Adrenal gland (tissue), 9 donors: ENCODE measurements at regions not wholly inside any gene's neighbourhood (a gene's known extent, or its start where the extent isn't known, plus 50 kb on each side); places are given as distances from the start of the nearest gene placed in this dataset.

Source experiments
- DNase-seq, 7 donors: peaks; one replicate each; pipeline ENCODE4 v3.0.0-alpha.2; 2019 to 2020
- H3K27ac ChIP-seq, 5 donors: fragments of 200-600 bp; sonication (generic) in 4 of 5; 1 replicate in 3 of 5; 2 replicates in 2 of 5; pipeline versions ENCODE4 v1.5.1 to v1.8.0; 2016 to 2020; ENCODE audit warnings: mild to moderate bottlenecking in 1 of 5
- H3K27me3 ChIP-seq: fragments of 200-600 bp; 2 replicates; pipeline ENCODE4 v1.8.0; 2021
- H3K36me3 ChIP-seq, 2 donors: fragments of 200-600 bp; replicated peaks in 1 of 2; 1 replicate in 1 of 2; 2 replicates in 1 of 2; pipeline versions ENCODE4 v1.5.1 to v1.8.0; 2018 to 2022
- H3K4me1 ChIP-seq, 2 donors: fragments of 200-600 bp; replicated peaks in 1 of 2; 1 replicate in 1 of 2; 2 replicates in 1 of 2; pipeline versions ENCODE4 v1.5.1 to v1.8.0; 2018 to 2021
- H3K4me3 ChIP-seq, 4 donors: fragments of 200-600 bp; sonication (generic) in 3 of 4; one replicate each; pipeline ENCODE4 v1.5.1; 2016 to 2018
- H3K9me3 ChIP-seq, 3 donors: fragments of 200-600 bp; sonication (generic) in 1 of 3; replicated peaks in 1 of 3; 1 replicate in 2 of 3; 2 replicates in 1 of 3; pipeline versions ENCODE4 v1.5.1 to v1.8.0; 2016 to 2021
- POLR2A ChIP-seq, 2 donors: fragments of 450-650 bp; IDR thresholded peaks; one replicate each; pipeline ENCODE4 v1.6.1; 2017; ENCODE audit warnings: antibody characterized with exemption in 2 of 2, mild to moderate bottlenecking in 2 of 2, moderate library complexity in 1 of 2
- WGBS, 4 donors: extraction: QIAGEN DNeasy Blood & Tissue Kit in 2 of 4; methylation state at CpG; one replicate each; pipeline versions ENCODE4 v1.1.5 to v1.1.7; 2013 to 2017; 5-methylcytosine and 5-hydroxymethylcytosine counted together
- intact Hi-C, 2 donors: fragments of 100-400 bp; cut with DNase I; formaldehyde crosslinking; loops; one replicate each; pipeline versions ENCODE4 v1.14.1 to v1.15.0; 2022 to 2023
- TF ChIP-seq, protein P1 (sequence below), 6 experiments: fragments of 450-650 bp in 4 of 6; fragments of 200-600 bp in 2 of 6; sonication (generic) in 1 of 6; IDR thresholded peaks; 1 replicate in 5 of 6; 2 replicates in 1 of 6; pipeline versions ENCODE4 v1.5.1 to v1.8.0; 2016 to 2021; ENCODE audit warnings: antibody characterized with exemption in 6 of 6, mild to moderate bottlenecking in 2 of 6, moderate library complexity in 1 of 6
- donor health status: healthy with polysubstance abuse.
- donor health status: Bipolar disorder and iron deficiency.
- donor health status: DM: yes; HTN: yes; CAD: no.
- donor health status: DM: no; HTN: no; CAD: no.
- donor health status: DM: no; HTN: no; CAD: no.

DNA sequence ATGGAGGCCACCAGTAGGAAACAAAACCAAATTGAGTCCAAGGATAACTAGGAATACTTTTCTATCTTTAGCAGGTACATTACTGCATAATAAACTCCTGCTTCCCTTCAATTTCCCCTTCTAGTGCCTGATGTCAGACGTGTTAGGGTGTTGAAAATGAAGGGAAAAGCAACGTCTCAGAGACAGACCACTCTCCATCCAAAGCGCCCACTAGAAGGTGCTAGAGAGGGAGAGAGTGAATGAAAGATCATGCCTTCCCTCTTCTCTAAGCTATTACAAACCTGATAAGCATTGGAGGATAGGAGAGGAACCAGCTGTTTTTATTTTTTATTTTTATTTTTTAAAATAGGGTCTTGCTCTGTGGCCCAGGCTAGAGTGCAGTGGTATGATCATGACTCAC lies 64.1 kb downstream of the ZNF641 start:
- 27 to 50% (median 40%) methylated on average over 3 of the region's 3 CpGs for WGBS, 4 donors
- intact Hi-C loops, result loop anchor here in 1 of 2 donors (10.0 kb wide), 1 partner anchor 168 kb away; no protein-coding TSS in a partner anchor

DNA sequence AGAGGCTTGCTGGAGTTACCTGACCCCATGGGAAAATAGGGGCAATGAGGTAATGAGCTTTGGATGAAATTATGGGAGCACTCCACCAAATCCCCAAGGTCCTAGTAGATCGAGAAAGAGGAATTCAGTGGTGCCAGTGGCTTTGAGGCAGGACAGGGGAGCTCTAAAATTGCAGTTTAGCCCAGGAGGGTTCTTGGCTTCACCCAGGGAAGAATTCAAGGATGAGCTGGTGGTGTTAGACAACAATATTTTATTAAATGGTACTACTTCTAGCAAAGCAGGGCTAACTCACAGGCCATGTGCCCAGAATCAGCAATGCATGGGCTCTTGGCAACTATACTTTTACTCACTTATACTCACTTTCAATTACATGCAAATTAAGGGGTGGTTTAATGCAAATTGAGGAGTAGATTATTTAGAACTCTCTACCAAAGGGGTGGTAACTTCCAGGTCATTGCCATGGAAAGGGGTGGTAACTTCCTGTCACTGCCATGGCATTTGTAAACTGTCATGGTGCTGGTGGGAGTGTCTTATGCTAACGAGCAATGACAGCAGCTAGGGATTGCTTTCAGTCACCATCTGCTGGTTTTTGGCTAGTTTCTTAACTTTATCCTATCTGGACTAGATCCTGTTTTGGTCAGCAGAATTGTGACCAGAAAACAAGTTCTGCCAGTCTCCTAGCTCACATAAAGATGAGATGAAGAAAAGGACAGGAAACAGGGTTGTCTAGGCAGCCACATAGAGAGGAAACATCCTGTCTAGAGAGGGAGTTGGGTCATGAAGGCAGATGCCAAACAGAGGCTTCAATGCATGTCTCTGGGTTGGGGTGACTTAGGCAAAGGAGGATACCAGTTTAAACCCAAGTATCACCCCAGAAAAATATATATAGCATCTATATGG lies 64.7 kb downstream of the ZNF641 start:
- TF ChIP-seq, protein P1, sequence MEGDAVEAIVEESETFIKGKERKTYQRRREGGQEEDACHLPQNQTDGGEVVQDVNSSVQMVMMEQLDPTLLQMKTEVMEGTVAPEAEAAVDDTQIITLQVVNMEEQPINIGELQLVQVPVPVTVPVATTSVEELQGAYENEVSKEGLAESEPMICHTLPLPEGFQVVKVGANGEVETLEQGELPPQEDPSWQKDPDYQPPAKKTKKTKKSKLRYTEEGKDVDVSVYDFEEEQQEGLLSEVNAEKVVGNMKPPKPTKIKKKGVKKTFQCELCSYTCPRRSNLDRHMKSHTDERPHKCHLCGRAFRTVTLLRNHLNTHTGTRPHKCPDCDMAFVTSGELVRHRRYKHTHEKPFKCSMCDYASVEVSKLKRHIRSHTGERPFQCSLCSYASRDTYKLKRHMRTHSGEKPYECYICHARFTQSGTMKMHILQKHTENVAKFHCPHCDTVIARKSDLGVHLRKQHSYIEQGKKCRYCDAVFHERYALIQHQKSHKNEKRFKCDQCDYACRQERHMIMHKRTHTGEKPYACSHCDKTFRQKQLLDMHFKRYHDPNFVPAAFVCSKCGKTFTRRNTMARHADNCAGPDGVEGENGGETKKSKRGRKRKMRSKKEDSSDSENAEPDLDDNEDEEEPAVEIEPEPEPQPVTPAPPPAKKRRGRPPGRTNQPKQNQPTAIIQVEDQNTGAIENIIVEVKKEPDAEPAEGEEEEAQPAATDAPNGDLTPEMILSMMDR (IDR thresholded peaks at IDR 0.05), result no peak
- no peak for TF ChIP-seq POLR2A (IDR thresholded peaks at IDR 0.05)
- Histone ChIP-seq H3K9me3 (no peaks in the 10 kb centered on the region), H3K4me1 (no peaks in the 10 kb centered on the region), H3K4me3 (no peak overlapping the region), H3K36me3 (no peaks in the 10 kb centered on the region), H3K27ac (no peak overlapping the region), H3K27me3 (no peaks in the 10 kb centered on the region)
- intact Hi-C loops, result loop anchor here in 1 of 2 donors (10.0 kb wide), 1 partner anchor 169 kb away; no protein-coding TSS in a partner anchor
- no peak for DNase-seq
- WGBS, 4 donors, result 71 to 88% (median 76%) methylated on average over 2 of the region's 2 CpGs

More for the DNA sequence above, 64.1 kb downstream of the ZNF641 start:
- no peak overlapping the region for H3K27ac ChIP-seq
- no peaks in the 10 kb centered on the region for H3K27me3 ChIP-seq
- no peak overlapping the region for H3K4me3 ChIP-seq
- H3K36me3 ChIP-seq, result no peaks in the 10 kb centered on the region
- no peaks in the 10 kb centered on the region for H3K9me3 ChIP-seq
- DNase-seq, result peak in 2 of 7 donors; percentile 19 to 39
- no peaks in the 10 kb centered on the region for H3K4me1 ChIP-seq
- TF ChIP-seq, protein P1 (IDR thresholded peaks at IDR 0.05), result peak in 4 of 6 experiments; percentile 38 to 47 (median 42)
- no peak for TF ChIP-seq POLR2A (IDR thresholded peaks at IDR 0.05)

DNA sequence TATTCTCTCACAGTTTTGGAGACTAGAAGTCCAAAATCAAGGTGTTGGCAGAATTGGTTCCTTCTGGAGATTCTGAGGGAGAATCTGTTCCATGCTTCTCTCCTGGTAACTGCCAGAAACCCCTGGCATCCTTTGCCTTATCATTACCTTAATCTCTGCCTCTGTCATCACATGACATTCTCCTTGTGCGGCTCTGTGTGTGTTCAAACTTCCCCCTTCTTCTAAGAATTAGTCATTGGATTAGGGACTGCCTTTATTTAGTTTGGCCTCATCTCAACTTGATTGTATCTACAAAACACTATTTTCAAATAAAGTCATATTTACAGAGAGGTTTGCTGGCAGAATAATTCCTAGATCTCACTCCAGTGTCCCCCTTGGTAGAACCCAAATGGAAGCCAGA lies 68.9 kb downstream of the ZNF641 start:
- H3K27ac ChIP-seq, result no peak overlapping the region
- DNase-seq, result no peak
- no peak overlapping the region for H3K4me3 ChIP-seq
- no peak for TF ChIP-seq POLR2A (IDR thresholded peaks at IDR 0.05)
- TF ChIP-seq, protein P1 (IDR thresholded peaks at IDR 0.05), result no peak
- H3K27me3 ChIP-seq, result no peaks in the 10 kb centered on the region
- H3K9me3 ChIP-seq, result peaks cover 0 to under 1% (median 0%) of the 10 kb centered on the region in 3 donors
- intact Hi-C loops, result loop anchor here in 1 of 2 donors (10.0 kb wide), 1 partner anchor 173 kb away; no protein-coding TSS in a partner anchor
- no peaks in the 10 kb centered on the region for H3K36me3 ChIP-seq
- whole genome bisulfite sequencing, 4 donors, result 0% methylated on average over 1 of the region's 1 CpG
- H3K4me1 ChIP-seq, result peaks cover 0 to 10% of the 10 kb centered on the region in 2 donors

DNA sequence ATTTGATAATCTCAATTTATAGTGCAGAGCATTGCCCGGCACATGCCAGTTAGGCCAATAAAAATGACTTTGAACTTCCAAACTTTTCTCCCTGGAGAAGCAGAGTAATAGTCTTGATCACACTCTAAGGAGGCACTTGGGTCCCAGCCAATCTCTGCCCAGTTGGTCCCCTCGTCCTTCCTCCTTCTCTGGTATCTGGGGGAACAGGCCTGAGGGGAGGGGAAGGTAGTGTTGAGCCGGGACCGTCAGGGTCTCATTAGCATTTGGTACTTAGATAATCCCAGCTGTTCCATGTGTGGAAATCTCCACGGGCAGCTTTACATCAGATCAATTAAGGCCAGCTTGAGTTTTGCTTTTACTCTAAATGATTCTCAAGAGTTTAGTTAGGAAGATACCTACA lies 70.1 kb downstream of the ZNF641 start:
- no peaks in the 10 kb centered on the region for H3K36me3 ChIP-seq
- H3K4me1 ChIP-seq, result peaks cover 0 to 10% of the 10 kb centered on the region in 2 donors
- TF ChIP-seq, protein P1 (IDR thresholded peaks at IDR 0.05), result no peak
- TF ChIP-seq POLR2A (IDR thresholded peaks at IDR 0.05), result no peak
- H3K27ac ChIP-seq, result no peak overlapping the region
- H3K4me3 ChIP-seq, result no peak overlapping the region
- peaks cover 0 to 8% (median 0%) of the 10 kb centered on the region in 3 donors for H3K9me3 ChIP-seq
- H3K27me3 ChIP-seq, result no peaks in the 10 kb centered on the region
- WGBS, 4 donors, result 69 to 88% (median 73%) methylated on average over 5 of the region's 5 CpGs
- intact Hi-C loops, result loop anchor here in 1 of 2 donors (10.0 kb wide), 1 partner anchor 174 kb away; no protein-coding TSS in a partner anchor
- DNase-seq, result no peak
